Skeletal muscle cell (primary cell): ENCODE measurements at regions not wholly inside any gene's neighbourhood (a gene's known extent, or its start where the extent isn't known, plus 50 kb on each side); places are given as distances from the start of the nearest gene placed in this dataset.
"Not testable (repeated sequence)": the region's sequence is repeated elsewhere in the genome, so short reads cannot be mapped to it uniquely, and the experiment has no call there.

Experiments
- DNase-seq: peaks from one replicate; pipeline ENCODE4 v3.0.0-alpha.2; 2010; ENCODE audit warnings: low read depth
- H3K4me3 ChIP-seq: 2 replicates; pipeline ENCODE4 v1.5.1; 2011; ENCODE audit warnings: low read depth, mild to moderate bottlenecking, control low read depth, low read length, moderate library complexity

DNA sequence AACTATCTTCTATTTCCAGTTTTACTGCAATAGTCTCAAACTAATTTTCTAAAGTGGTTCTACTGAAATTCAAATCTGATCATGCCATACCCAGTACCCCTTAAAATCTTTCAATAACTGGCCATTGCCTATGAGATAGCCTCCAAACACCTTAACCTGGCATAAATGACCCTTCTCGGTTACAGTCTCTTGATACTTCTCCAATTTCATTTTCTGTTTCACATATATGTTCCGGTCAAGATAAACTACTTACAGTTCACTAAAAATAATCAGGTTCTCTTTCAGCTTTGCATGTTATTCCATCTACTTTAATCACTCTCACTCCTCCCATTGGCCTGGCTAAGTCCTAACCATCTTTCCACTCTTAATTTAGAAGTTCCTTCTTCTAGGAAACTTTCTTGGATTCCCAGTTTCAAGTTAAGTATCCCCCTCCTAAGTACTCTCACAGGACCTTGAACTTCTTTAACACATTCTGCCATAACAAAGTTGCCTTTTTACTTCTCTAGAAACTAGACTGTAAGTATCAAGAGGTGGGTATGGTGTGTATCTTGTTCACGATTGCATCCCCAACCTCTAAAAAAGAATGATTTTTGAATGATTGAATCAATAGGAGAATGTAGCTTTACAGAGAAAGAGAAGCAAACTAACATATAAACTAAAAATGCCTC is 110.2 kb upstream of the RBBP8 start:
- no peak for DNase-seq
- no peak overlapping the region for H3K4me3 ChIP-seq

DNA sequence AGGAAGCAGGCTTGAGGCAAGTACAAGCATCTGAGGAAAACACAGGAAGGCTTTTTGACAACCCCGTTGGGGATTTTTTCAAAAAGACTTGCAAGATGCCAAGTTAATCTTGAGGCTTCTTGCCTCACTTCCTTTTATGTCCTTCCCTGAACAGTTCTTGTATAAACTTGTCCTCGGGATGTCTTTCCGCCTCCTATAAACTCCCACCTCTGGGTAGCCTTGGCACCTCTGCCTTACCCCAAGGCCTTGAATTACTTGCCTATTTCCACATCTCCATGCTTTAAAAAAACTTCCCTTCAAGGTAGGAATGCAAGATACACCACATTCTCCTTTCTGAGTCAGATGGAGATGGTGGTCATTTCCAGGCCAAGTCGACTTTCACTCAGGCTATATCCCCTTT is 106.4 kb upstream of the RBBP8 start:
- H3K4me3 ChIP-seq: no peak overlapping the region
- peak; percentile 53 for DNase-seq

DNA sequence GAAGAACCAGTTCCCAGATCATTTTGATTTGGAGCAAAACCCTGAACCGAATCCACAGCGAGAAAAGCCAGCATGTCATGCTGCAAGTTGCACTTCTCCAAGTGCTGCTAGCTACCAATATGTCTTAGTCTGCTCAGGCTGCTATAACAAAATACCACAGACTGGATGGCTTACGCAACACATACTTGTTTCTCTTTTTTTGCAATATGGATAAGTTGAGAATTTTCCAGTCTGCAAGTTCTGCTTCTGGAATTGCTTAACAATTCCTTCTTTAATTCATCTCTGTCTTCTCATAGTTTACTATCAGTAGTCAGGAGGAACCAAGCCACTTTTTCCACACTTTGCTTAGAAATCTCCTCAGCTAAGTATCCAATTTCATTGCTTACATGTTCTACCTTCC is 105.9 kb upstream of the RBBP8 start:
- no peak overlapping the region for H3K4me3 ChIP-seq

DNA sequence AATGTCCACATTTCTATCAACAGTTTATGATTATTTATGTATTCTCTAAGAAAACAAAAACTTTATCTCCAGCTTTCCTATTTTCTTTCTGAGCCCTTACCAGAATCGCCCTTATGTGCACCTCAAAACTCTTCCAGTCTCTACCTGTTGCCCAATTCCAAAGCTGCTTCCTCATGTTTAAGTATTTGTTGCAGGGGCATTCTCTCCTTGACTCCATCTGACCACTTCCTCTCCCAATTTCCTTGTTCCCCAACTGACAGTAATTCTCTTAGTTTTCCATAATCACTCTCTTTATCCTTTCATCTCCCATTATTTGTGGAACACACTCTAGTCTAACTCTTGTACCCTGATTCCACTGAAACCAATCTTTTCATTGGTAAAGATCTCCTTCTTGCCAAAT is 105.4 kb upstream of the RBBP8 start:
- H3K4me3 ChIP-seq: no peak overlapping the region
- DNase-seq: no peak

More for the DNA sequence above, 105.9 kb upstream of the RBBP8 start:
- no peak for DNase-seq

DNA sequence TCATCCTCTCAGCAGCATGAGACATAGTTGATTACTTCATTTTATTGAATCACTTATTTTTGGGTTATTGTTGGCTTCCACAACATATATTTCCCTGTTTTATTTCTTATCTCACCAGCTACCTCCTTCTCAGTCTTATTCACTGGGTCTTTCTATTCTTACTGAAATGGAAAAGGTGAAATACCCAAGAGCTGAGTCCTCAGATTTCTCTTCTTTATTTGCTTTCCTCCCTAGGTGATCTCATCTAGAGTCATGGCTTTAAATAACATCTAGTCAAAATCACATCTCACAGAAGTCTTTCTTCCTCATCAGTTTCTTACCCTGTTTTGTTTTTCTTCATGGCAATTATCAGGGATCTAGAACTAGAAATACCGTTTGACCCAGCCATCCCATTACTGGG is 105.0 kb upstream of the RBBP8 start:
- no peak for DNase-seq
- H3K4me3 ChIP-seq: no peak overlapping the region

DNA sequence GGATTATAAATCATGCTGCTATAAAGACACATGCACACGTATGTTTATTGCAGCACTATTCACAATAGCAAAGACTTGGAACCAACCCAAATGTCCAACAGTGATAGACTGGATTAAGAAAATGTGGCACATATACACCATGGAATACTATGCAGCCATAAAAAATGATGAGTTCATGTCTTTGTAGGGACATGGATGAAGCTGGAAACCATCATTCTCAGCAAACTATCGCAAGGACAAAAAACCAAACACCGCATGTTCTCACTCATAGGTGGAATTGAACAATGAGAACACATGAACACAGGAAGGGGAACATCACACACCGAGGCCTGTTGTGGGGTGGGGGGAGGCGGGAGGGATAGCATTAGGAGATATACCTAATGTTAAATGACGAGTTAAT is 104.5 kb upstream of the RBBP8 start:
- not testable (repeated sequence) for DNase-seq, H3K4me3 ChIP-seq

DNA sequence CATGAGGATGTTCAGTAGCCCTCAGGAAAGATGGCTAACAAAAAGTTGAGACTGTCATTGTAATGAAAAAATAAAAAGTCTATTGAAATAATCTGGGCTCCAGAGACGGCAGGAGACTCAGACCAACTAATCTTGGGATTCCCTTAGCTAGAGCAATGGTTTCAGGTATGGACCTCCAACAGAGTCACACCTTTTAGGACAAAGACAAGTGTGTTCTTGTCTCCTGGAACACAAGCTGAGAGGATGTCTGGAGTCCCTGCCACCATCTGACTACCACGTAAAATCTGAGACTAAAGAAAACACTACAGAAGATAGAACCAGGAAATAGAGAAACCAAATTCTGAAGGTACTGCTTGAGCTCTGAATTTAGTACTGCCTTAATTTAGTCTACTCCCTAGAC is 103.3 kb upstream of the RBBP8 start:
- DNase-seq: no peak
- no peak overlapping the region for H3K4me3 ChIP-seq

DNA sequence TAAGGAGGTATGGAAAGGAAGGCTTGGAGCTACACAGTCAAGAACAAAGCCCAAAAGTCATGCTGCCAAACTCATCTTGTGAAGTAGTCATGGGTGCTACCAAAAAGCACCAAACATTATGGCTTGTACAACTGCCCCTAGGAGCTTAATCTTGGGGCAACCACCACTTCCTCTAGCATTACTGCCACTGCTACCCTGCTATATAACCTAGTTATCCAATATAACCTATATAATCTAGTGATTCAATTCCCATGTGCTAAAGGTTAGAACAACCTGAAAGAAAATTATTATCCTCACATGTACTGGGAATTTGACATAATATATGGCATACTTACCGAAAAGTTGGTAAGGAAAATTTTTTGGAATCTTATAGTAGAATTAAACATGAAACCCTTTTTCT is 102.6 kb upstream of the RBBP8 start:
- DNase-seq: no peak
- H3K4me3 ChIP-seq: no peak overlapping the region

DNA sequence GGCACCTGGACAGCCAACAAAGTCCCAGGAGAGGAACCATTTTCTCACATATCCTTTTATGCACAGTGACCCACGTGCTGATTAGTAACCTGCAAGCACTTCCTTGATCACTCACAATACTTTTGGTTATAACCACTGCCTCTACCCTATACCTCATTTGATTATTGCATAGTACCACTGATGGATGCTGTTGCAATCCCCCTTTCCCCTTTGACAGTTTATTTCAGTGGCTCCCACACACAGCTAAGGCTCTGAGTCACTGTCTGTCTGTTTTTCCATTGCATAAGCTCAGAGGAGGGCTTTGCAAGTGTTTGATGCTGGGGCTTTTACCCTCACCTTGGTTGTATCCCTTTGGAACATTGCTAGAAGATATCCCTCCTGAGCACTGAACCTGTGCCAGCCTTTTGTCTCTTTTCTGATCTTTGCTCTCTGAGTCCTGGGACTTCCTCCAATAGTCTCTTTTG is 101.7 kb upstream of the RBBP8 start:
- H3K4me3 ChIP-seq: no peak overlapping the region
- peak; percentile 82 for DNase-seq

DNA sequence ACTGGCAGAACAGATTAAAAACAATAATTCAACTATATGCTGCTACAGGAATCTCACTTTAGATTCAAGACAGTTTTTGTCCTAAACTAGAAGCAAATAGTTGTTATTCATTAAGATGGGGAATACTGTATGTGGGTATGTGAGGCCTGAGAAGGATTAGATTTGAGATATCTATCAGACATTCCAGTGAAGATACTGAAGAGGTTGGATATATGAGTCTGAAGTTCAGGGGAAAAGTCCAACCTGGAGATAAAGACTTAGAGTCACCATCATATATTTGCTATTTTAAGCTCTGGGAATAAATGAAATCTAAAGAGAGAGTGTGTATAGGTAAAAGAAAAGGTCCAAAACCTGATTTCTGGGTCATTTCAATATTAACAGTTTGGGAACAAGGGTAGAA is 96.2 kb upstream of the RBBP8 start:
- no peak overlapping the region for H3K4me3 ChIP-seq
- DNase-seq: no peak

DNA sequence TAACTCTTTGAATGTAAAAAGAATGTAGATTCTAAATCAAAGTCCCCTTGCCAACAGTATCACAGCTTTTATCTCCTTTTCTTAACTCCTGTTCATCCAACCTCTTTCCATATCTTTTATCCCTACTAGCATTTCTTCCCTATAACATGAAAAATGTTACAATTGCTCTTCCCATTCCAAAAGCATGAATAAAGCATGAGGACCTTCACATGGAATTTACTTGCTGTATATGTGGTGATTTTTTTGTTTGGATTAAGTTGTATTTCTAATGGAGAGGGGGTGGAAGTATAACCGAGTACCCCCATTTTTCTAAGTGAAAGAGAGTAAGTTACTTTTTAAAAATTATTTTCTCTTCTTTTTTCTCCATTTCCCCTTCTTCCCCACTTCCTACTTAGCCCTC is 94.9 kb upstream of the RBBP8 start:
- no peak for DNase-seq
- no peak overlapping the region for H3K4me3 ChIP-seq

DNA sequence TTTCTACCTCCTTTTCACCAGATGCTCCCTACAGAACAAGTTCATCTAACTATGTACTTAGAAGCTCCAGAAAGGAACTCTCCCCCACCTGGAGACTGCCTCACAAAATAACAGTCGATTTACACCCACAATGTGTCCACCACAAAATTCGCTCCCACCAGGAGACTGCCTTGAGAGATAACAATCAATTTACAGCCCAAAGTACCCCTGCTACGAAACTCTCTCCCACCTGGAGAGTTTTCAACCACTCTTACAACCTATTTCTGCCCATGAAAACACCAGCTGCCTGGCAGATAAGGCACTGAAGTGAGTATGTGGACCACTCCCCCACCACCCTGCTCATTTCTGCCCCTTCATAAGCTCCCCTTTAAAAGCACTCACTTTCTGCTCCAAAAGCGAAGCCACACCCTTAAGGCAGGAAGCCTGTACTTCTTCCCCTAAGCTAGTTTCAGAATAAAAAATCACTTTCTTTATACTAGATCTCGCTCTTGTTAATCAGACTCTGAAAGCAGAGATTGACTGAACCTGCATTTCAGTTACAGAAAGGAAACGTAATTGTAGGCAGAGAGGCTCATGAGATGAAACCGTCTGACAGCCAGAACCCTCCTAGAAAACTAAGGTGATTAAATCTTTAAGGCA is 94.4 kb upstream of the RBBP8 start:
- H3K4me3 ChIP-seq: no peak overlapping the region
- DNase-seq: no peak

DNA sequence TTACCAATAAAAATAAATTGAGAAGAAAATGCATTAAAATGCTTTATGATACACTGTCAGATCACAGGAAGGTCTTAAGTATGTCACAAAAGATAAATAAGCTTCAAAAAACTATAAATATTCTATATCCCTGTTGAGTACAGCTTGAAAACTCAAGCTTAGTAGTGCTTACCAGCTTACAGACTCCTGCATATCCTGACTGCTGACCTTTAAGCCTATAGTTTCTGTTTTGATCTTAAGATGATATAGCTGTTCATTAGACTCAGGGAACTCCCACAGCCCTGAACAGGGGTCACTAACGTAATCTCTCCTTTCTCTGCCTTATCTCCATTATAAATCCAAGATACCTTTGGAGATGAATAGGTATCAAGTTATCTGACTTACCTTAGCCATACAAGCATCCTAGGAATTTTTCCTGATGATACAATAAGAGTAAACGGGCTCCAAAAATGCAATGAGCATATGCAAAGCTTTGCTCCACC is 93.7 kb upstream of the RBBP8 start:
- H3K4me3 ChIP-seq: no peak overlapping the region
- no peak for DNase-seq

DNA sequence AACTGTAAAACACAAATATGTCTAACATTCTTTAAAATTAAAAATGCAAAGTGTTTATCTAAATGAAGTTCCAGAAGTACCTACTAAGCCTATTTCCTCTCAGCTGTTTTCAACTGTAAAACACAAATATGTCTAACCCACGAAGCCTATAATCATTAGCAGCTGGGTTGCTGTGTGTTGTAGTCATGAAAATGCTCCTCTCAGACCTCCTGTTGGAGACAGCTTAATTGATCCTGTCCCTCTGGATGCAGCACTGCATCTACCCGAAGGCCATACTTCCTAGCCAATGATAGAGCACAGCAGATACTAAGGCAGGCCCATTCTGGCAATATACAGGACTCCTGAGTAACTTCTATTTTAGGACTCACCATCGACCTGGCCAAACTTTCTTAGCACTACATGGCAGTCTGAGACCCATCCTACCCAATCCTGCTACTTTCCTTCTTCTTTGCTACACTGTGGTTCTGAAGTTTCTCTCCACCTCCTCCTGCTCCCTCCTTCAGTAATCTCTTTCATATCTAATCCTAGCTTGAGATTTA is 92.5 kb upstream of the RBBP8 start:
- no peak overlapping the region for H3K4me3 ChIP-seq
- no peak for DNase-seq

DNA sequence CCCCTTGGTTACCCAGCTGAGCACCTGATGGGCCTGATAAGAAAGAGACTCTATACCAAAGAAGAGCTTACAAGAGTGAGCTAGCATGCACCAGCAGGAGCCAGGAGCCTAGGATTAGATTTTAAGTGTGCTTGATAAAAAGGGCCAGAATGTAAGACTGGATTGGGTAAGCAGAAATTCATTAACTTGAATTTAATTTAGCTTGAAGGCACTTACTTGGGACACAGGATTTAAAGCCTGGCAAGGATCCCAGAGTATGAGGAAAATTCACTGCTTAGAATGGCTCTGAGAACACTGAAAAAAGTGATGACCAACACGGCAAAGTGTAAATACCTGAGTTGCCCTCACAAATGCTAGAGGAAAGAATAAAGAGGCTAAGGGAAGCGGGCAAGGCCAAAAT is 91.3 kb upstream of the RBBP8 start:
- no peak overlapping the region for H3K4me3 ChIP-seq
- no peak for DNase-seq

DNA sequence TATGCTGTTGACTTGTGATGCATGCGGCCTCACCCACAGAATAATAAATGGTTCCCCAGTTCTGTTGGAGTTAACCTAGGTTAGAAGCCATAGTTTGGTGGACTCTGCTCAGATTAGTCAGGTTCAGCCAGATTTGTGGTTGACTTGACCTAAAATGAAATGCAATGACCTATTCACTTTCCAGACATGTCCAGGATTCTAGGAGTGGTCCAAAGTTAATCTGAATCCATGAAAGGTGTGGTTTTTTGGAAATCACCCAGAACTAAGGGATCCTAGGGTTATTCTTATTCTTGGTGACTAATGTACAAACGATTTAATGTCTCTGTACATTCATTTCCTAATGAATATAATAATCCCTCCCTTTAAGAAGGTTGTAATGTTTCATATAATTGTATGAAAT is 88.9 kb upstream of the RBBP8 start:
- no peak for DNase-seq

DNA sequence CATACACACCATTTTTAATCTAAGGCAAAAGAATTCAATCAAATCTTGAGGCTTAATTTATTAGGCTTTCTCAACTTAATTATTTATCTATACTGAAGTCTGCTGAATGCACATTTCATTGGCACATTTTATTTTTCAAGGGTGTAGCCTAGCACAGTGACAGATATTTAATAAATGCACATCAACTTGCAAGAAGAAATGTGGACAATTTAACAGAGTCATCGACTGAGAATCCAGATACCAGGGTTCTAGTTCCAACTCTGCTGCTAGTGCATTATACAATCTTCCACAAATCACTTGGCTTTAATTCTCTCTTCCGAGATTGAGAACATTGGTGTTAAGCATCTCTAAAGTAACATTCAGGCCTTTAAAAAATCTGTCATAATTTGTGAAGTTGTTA is 88.5 kb upstream of the RBBP8 start:
- no peak for DNase-seq
- no peak overlapping the region for H3K4me3 ChIP-seq

More for the DNA sequence above, 88.9 kb upstream of the RBBP8 start:
- H3K4me3 ChIP-seq: no peak overlapping the region

DNA sequence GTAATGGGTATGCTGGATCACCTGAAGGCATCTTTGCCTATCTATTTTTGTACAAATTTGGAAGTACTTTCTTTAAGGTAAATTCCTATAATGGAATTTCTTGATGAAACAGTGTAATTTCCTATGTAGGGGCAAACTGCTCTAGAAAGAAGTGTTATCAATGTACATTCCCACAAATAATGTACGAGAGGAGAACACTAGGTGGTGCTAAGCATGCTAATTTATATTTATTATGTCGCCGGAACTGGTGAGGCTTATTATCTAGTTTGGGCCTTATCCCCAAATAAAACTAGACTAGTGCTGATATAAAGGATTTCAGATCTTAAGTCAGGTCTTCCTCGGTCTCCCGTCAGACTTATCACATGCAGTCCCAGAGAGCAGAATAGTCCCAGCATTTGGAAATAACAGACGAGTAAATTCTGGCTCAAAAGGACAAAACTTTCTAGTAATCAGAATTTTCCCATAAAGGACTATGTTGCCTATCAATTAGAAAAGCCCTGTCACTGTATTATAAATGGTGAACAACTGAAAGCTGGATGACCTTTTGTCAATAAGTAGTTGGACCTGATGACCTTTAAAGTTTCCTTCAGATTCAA is 86.9 kb upstream of the RBBP8 start:
- H3K4me3 ChIP-seq: no peak overlapping the region
- DNase-seq: no peak

DNA sequence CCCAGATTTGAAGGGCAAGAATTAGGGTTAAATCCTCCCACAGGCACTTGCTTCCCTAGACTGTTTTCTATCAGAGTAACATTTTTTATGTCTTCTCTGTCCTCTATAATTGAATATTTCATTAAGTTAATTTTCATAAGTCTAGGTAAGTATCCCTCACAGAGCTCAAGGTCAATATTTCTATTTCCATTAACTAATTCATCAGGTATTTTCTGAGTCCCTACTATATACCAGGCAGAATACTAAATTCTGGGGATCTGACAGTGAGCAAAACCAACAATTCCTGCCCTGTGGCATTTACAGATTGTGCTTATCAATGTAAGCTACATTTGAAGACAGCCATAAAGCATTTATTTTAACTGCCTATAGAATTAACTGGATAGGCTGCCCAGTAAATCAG is 86.4 kb upstream of the RBBP8 start:
- DNase-seq: no peak
- H3K4me3 ChIP-seq: no peak overlapping the region

DNA sequence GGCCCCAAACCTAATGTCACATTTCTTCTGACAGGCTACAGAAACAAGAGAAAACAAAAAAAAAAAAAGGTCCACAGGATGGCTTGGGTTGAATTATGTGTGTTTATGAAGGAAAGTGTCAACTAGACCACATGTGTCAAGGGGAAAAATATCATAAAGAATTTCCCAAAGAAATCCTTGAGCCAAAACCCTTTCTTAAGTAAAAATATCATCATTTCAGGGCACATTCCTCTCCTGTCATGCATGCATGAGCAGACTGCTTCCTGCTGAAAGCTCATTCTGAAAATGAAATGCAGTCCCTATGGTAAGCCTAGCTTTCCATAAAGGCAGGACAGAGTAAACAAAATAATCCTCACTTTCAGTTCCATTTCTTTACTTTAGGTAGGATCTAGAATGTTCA is 85.7 kb upstream of the RBBP8 start:
- no peak overlapping the region for H3K4me3 ChIP-seq
- no peak for DNase-seq
